Occipital lobe (tissue), 1 donor: ENCODE measurements at regions not wholly inside any gene's neighbourhood (a gene's known extent, or its start where the extent isn't known, plus 50 kb on each side); places are given as distances from the start of the nearest gene placed in this dataset.

Experiments used
- DNase-seq: peaks from one replicate; lab custom pipeline; 2025; lab: John Stamatoyannopoulos, UW

- DNase-seq = no peak
These were observed 1290.1 kb downstream of the PCDH7 start for GRCh38 chr4:32010221-32010620.

- no peak for DNase-seq
These were observed 1301.9 kb downstream of the PCDH7 start for GRCh38 chr4:32022071-32022470.

GRCh38 chr4:32025851-32026459 is 1305.8 kb downstream of the PCDH7 start:
- DNase-seq = no peak

- DNase-seq = no peak
These were observed 1310.2 kb downstream of the PCDH7 start for GRCh38 chr4:32030406-32030805.

GRCh38 chr4:32031026-32031425 is 1310.9 kb downstream of the PCDH7 start:
- no peak for DNase-seq

GRCh38 chr4:32032136-32032672 is 1312.0 kb downstream of the PCDH7 start:
- DNase-seq = no peak

- DNase-seq = no peak
These were observed 1317.2 kb downstream of the PCDH7 start for GRCh38 chr4:32037399-32037798.

GRCh38 chr4:32042486-32043247 is 1322.5 kb downstream of the PCDH7 start:
- no peak for DNase-seq

GRCh38 chr4:32043248-32043633 is 1323.1 kb downstream of the PCDH7 start:
- DNase-seq = no peak

- no peak for DNase-seq
These were observed 1341.7 kb downstream of the PCDH7 start for GRCh38 chr4:32061916-32062315.

- DNase-seq = no peak
These were observed 1353.4 kb downstream of the PCDH7 start for GRCh38 chr4:32073542-32073941.

- DNase-seq = no peak
These were observed 1367.0 kb downstream of the PCDH7 start for GRCh38 chr4:32087211-32087610.

GRCh38 chr4:32094987-32095386 is 1374.8 kb downstream of the PCDH7 start:
- no peak for DNase-seq

- DNase-seq = no peak
These were observed 1382.7 kb downstream of the PCDH7 start for GRCh38 chr4:32102896-32103295.

GRCh38 chr4:32106767-32107166 is 1386.6 kb downstream of the PCDH7 start:
- no peak for DNase-seq

GRCh38 chr4:32112891-32113290 is 1392.7 kb downstream of the PCDH7 start:
- DNase-seq = no peak

GRCh38 chr4:32117693-32118092 is 1397.5 kb downstream of the PCDH7 start:
- no peak for DNase-seq

GRCh38 chr4:32119907-32120306 is 1399.7 kb downstream of the PCDH7 start:
- DNase-seq = no peak

GRCh38 chr4:32128549-32128948 is 1408.4 kb downstream of the PCDH7 start:
- DNase-seq = no peak

GRCh38 chr4:32129967-32130366 is 1409.8 kb downstream of the PCDH7 start:
- DNase-seq = no peak

- DNase-seq = no peak
These were observed 1413.0 kb downstream of the PCDH7 start for GRCh38 chr4:32133141-32133540.

GRCh38 chr4:32133734-32134133 is 1413.6 kb downstream of the PCDH7 start:
- no peak for DNase-seq

GRCh38 chr4:32135642-32136041 is 1415.5 kb downstream of the PCDH7 start:
- no peak for DNase-seq
